GM23248 (cell line): ENCODE measurements at regions not wholly inside any gene's neighbourhood (a gene's known extent, or its start where the extent isn't known, plus 50 kb on each side); places are given as distances from the start of the nearest gene placed in this dataset.

Source experiments
- DNase-seq: peaks from one replicate; pipeline ENCODE4 v3.0.0-alpha.2; 2015
- H2AFZ ChIP-seq: fragments of 200-600 bp; sonication (generic); 2 replicates; pipeline ENCODE4 v1.6.1; 2016; ENCODE audit warnings: antibody characterized with exemption
- H3F3A ChIP-seq: fragments of 200-600 bp; sonication (generic); 2 replicates; pipeline ENCODE4 v1.6.1; 2016; ENCODE audit warnings: mild to moderate bottlenecking, antibody characterized with exemption, mixed run types; ENCODE audit not compliant: insufficient read depth
- H3K27ac ChIP-seq: fragments of 200-600 bp; sonication (generic); 2 replicates; pipeline ENCODE4 v1.5.1; 2016; ENCODE audit warnings: mild to moderate bottlenecking
- H3K27me3 ChIP-seq: fragments of 200-600 bp; sonication (generic); replicated peaks from 2 replicates; pipeline ENCODE4 v1.6.1; 2016; ENCODE audit warnings: mild to moderate bottlenecking; ENCODE audit not compliant: insufficient read depth
- H3K36me3 ChIP-seq: fragments of 200-600 bp; sonication (generic); 2 replicates; pipeline ENCODE4 v1.6.1; 2016; ENCODE audit warnings: low read depth, mild to moderate bottlenecking
- H3K4me1 ChIP-seq: fragments of 200-600 bp; sonication (generic); 2 replicates; pipeline ENCODE4 v1.6.1; 2016; ENCODE audit warnings: mild to moderate bottlenecking; ENCODE audit not compliant: insufficient read depth
- H3K4me2 ChIP-seq: fragments of 200-600 bp; sonication (generic); one replicate; pipeline ENCODE4 v1.6.1; 2016; ENCODE audit warnings: mild to moderate bottlenecking; ENCODE audit not compliant: unreplicated experiment
- H3K4me3 ChIP-seq: fragments of 200-600 bp; sonication (generic); 2 replicates; pipeline ENCODE4 v1.5.1; 2016; ENCODE audit warnings: mild to moderate bottlenecking
- H3K79me2 ChIP-seq: fragments of 200-600 bp; sonication (generic); 2 replicates; pipeline ENCODE4 v1.6.1; 2016; ENCODE audit warnings: mild to moderate bottlenecking; ENCODE audit not compliant: insufficient read depth
- H3K9ac ChIP-seq: fragments of 200-600 bp; sonication (generic); 2 replicates; pipeline ENCODE4 v1.6.1; 2016; ENCODE audit warnings: mild to moderate bottlenecking
- H3K9me2 ChIP-seq: fragments of 200-600 bp; sonication (generic); 2 replicates; pipeline ENCODE4 v1.6.1; 2016; ENCODE audit warnings: mixed run types, mild to moderate bottlenecking, moderate library complexity; ENCODE audit not compliant: insufficient read depth
- H3K9me3 ChIP-seq: fragments of 200-600 bp; sonication (generic); one replicate; pipeline ENCODE4 v1.6.1; 2017; ENCODE audit warnings: low read depth
- H4K20me1 ChIP-seq: fragments of 200-600 bp; sonication (generic); 2 replicates; pipeline ENCODE4 v1.6.0; 2016; ENCODE audit not compliant: insufficient read depth
- EZH2 ChIP-seq: fragments of 200-600 bp; sonication (generic); IDR thresholded peaks from 2 replicates; pipeline ENCODE4 v1.6.1; 2018; ENCODE audit warnings: antibody characterized with exemption, mild to moderate bottlenecking; ENCODE audit not compliant: insufficient read depth, poor library complexity, severe bottlenecking
- EZH2phosphoT487 ChIP-seq: fragments of 200-600 bp; sonication (generic); IDR thresholded peaks from 2 replicates; pipeline ENCODE4 v1.6.1; 2018; ENCODE audit warnings: antibody characterized with exemption, moderate library complexity, mild to moderate bottlenecking, low read depth; ENCODE audit not compliant: insufficient read depth
- WGBS, 2 experiments: methylation state at CpG; one replicate each; pipeline ENCODE4 v1.1.6; 2015 to 2017; ENCODE audit warnings: low lambda C conversion rate in 2 of 2, low coverage in 1 of 2; ENCODE audit errors: missing lambda C conversion rate in 2 of 2; 5-methylcytosine and 5-hydroxymethylcytosine counted together
- in situ Hi-C: fragments of 300-500 bp; cut with MboI; formaldehyde crosslinking; loops from 2 replicates; pipeline ENCODE4 v1.15.0; 2020

GRCh38 chr2:239820836-239821693 lies 204.1 kb downstream of the NDUFA10 start:
- no peak overlapping the region for H3K4me3 ChIP-seq
- no peaks in the 10 kb centered on the region for H3K9me2 ChIP-seq
- no peaks in the 10 kb centered on the region for H3K4me1 ChIP-seq
- no peaks in the 10 kb centered on the region for H3K36me3 ChIP-seq
- no peak for DNase-seq
- no peak overlapping the region for H3K4me2 ChIP-seq
- H2AFZ ChIP-seq, result no peak overlapping the region
- 26 to 32% methylated on average over 15 to 16 of the region's 16 CpGs for WGBS, 2 experiments
- no peaks in the 10 kb centered on the region for H3K9me3 ChIP-seq
- TF ChIP-seq EZH2, result no peak
- TF ChIP-seq EZH2phosphoT487, result no peak
- no peaks in the 10 kb centered on the region for H3K27me3 ChIP-seq
- in situ Hi-C loops, result no loop called here
- no peak overlapping the region for H3K27ac ChIP-seq
- no peaks in the 10 kb centered on the region for H4K20me1 ChIP-seq
- H3F3A ChIP-seq, result no peaks in the 10 kb centered on the region
- no peaks in the 10 kb centered on the region for H3K79me2 ChIP-seq
- no peak overlapping the region for H3K9ac ChIP-seq

GRCh38 chr2:239819974-239820555 lies 205.1 kb downstream of the NDUFA10 start:
- Histone ChIP-seq H3K9me3 (no peaks in the 10 kb centered on the region), H3K36me3 (no peaks in the 10 kb centered on the region), H4K20me1 (no peaks in the 10 kb centered on the region), H3K4me2 (no peak overlapping the region), H2AFZ (no peak overlapping the region), H3K27ac (no peak overlapping the region), H3K4me1 (no peaks in the 10 kb centered on the region), H3F3A (no peaks in the 10 kb centered on the region), H3K79me2 (no peaks in the 10 kb centered on the region), H3K27me3 (no peaks in the 10 kb centered on the region), H3K9ac (no peak overlapping the region), H3K4me3 (no peak overlapping the region), H3K9me2 (no peaks in the 10 kb centered on the region)
- no peak for DNase-seq
- 62 to 65% methylated on average over 17 of the region's 17 CpGs for WGBS, 2 experiments
- in situ Hi-C loops, result no loop called here
- no peak for TF ChIP-seq EZH2phosphoT487
- no peak for TF ChIP-seq EZH2

GRCh38 chr2:239819091-239819973 lies 205.8 kb downstream of the NDUFA10 start:
- Histone ChIP-seq H3K27ac (no peak overlapping the region), H3K9ac (no peak overlapping the region), H3F3A (no peaks in the 10 kb centered on the region), H3K4me1 (no peaks in the 10 kb centered on the region), H2AFZ (no peak overlapping the region), H3K36me3 (no peaks in the 10 kb centered on the region), H3K27me3 (no peaks in the 10 kb centered on the region; the same call in 1 of the 2 replicates), H3K4me2 (no peak overlapping the region), H3K79me2 (no peaks in the 10 kb centered on the region), H3K4me3 (no peak overlapping the region), H3K9me2 (no peaks in the 10 kb centered on the region), H4K20me1 (no peaks in the 10 kb centered on the region), H3K9me3 (no peaks in the 10 kb centered on the region)
- in situ Hi-C loops, result no loop called here
- TF ChIP-seq EZH2 (no peak), EZH2phosphoT487 (no peak)
- peak; percentile 10 for DNase-seq
- WGBS, 2 experiments, result 60 to 63% methylated on average over 17 of the region's 17 CpGs

- no peaks in the 10 kb centered on the region for H3K9me2 ChIP-seq
- H3K9me3 ChIP-seq, result no peaks in the 10 kb centered on the region
- TF ChIP-seq EZH2phosphoT487 (no peak), EZH2 (no peak)
- H2AFZ ChIP-seq, result no peak overlapping the region
- no peaks in the 10 kb centered on the region; the same call in 1 of the 2 replicates for H3K27me3 ChIP-seq
- no peak overlapping the region for H3K9ac ChIP-seq
- in situ Hi-C loops, result no loop called here
- no peak overlapping the region for H3K4me3 ChIP-seq
- H3K79me2 ChIP-seq, result no peaks in the 10 kb centered on the region
- H3K36me3 ChIP-seq, result no peaks in the 10 kb centered on the region
- DNase-seq, result no peak
- no peak overlapping the region for H3K27ac ChIP-seq
- H3K4me2 ChIP-seq, result no peak overlapping the region
- WGBS, 2 experiments, result 52 to 61% methylated on average over 9 of the region's 9 CpGs
- no peaks in the 10 kb centered on the region for H3K4me1 ChIP-seq
- H3F3A ChIP-seq, result no peaks in the 10 kb centered on the region
- no peaks in the 10 kb centered on the region for H4K20me1 ChIP-seq
These were observed 206.6 kb downstream of the NDUFA10 start for GRCh38 chr2:239818531-239819011.
